Fibroblast of skin of right quadriceps (primary cell): ENCODE measurements at regions not wholly inside any gene's neighbourhood (a gene's known extent, or its start where the extent isn't known, plus 50 kb on each side); places are given as distances from the start of the nearest gene placed in this dataset.
"Not testable (repeated sequence)": the region's sequence is repeated elsewhere in the genome, so short reads cannot be mapped to it uniquely, and the experiment has no call there.

Experiments used
- DNase-seq: peaks from one replicate; pipeline ENCODE4 v3.0.0-alpha.2; 2013

GRCh38 chr5:86981898-86982297 lies 285.8 kb upstream of the RASA1 start:
- DNase-seq, result no peak

GRCh38 chr5:86983208-86983607 lies 284.5 kb upstream of the RASA1 start:
- no peak for DNase-seq

GRCh38 chr5:86986837-86987236 lies 280.8 kb upstream of the RASA1 start:
- DNase-seq, result no peak

GRCh38 chr5:86997516-86997915 lies 270.2 kb upstream of the RASA1 start:
- DNase-seq, result no peak

GRCh38 chr5:86999951-87000350 lies 267.7 kb upstream of the RASA1 start:
- DNase-seq, result no peak

- no peak for DNase-seq
Measured at GRCh38 chr5:87002485-87002884, 265.2 kb upstream of the RASA1 start.

GRCh38 chr5:87004101-87004500 lies 263.6 kb upstream of the RASA1 start:
- peak; percentile 14 for DNase-seq

- no peak for DNase-seq
Measured at GRCh38 chr5:87007737-87008136, 259.9 kb upstream of the RASA1 start.

GRCh38 chr5:87008751-87009560 lies 258.7 kb upstream of the RASA1 start:
- no peak for DNase-seq

- no peak for DNase-seq
Measured at GRCh38 chr5:87010736-87011135, 256.9 kb upstream of the RASA1 start.

- DNase-seq, result no peak
Measured at GRCh38 chr5:87015901-87016300, 251.8 kb upstream of the RASA1 start.

- peak; percentile 14 for DNase-seq
Measured at GRCh38 chr5:87020099-87020934, 247.4 kb upstream of the RASA1 start.

- no peak for DNase-seq
Measured at GRCh38 chr5:87022415-87022814, 245.3 kb upstream of the RASA1 start.

- no peak for DNase-seq
Measured at GRCh38 chr5:87027570-87027969, 240.1 kb upstream of the RASA1 start.

GRCh38 chr5:87029951-87030350 lies 237.7 kb upstream of the RASA1 start:
- DNase-seq, result no peak

- no peak for DNase-seq
Measured at GRCh38 chr5:87030699-87031098, 237.0 kb upstream of the RASA1 start.

GRCh38 chr5:87034557-87034956 lies 233.1 kb upstream of the RASA1 start:
- no peak for DNase-seq

- DNase-seq, result no peak
Measured at GRCh38 chr5:87042554-87042953, 225.1 kb upstream of the RASA1 start.

- DNase-seq, result peak; percentile 6
Measured at GRCh38 chr5:87048156-87048555, 219.5 kb upstream of the RASA1 start.

- DNase-seq, result not testable (repeated sequence)
Measured at GRCh38 chr5:87049012-87049411, 218.7 kb upstream of the RASA1 start.

GRCh38 chr5:87051502-87052113 lies 216.1 kb upstream of the RASA1 start:
- no peak for DNase-seq

- no peak for DNase-seq
Measured at GRCh38 chr5:87053146-87053545, 214.5 kb upstream of the RASA1 start.

- DNase-seq, result no peak
Measured at GRCh38 chr5:87054821-87055220, 212.9 kb upstream of the RASA1 start.

GRCh38 chr5:87061046-87061445 lies 206.6 kb upstream of the RASA1 start:
- DNase-seq, result no peak
